Left colon (tissue), 2 donors: ENCODE measurements at regions not wholly inside any gene's neighbourhood (a gene's known extent, or its start where the extent isn't known, plus 50 kb on each side); places are given as distances from the start of the nearest gene placed in this dataset.

ENCODE experiments used
- ATAC-seq: fragments of 200-7000 bp; cut with Tn5 transposase; one replicate; pipeline ENCODE4 v1.9.1; 2020; ENCODE audit warnings: mild to moderate bottlenecking, moderate library complexity
- DNase-seq, 2 donors: peaks; one replicate each; pipeline ENCODE4 v3.0.0-alpha.2; 2020
- intact Hi-C, 2 donors: fragments of 100-400 bp; cut with DNase I in 1 of 2; cut with micrococcal nuclease in 1 of 2; formaldehyde crosslinking; loops; one replicate each; pipeline versions ENCODE4 v1.11.2 to v1.14.0; 2022; cut with DNase I, micrococcal nuclease
- donor health status: DM: no; HTN: no; CAD: no.
- donor health status: DM: yes; HTN: yes; CAD: no.

DNA sequence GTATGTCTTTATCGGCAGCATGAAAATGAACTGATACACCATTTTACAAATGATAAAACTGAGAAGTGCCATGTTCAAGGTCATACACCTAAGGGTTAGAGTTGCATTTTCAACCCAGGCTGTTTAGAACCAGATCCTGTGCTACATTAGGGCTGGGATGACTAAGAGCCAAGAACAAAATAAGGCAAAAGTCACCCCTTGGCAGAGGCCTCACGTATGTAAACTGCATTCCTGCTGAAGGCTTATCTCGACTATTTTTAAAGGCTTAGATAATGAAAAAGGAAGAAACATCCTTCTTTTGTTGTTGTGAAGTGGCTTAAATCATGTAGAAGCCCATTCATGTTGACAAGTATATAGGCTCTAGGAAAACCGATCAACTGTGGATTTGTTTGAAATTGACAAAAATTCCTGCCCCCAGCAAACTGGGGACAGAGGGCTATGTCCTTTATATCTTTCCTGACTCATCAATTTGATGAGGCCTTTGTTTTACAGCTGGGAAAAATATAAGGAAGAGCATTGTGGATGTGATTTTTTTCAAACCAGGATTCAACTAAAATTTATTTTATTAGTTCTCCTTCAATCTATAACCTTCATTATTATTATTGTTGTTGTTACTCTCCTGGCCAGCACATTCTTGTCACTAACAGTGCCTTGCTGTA lies 196.5 kb downstream of the SNX18 start:
- no peak for ATAC-seq
- intact Hi-C loops: no loop called here

DNA sequence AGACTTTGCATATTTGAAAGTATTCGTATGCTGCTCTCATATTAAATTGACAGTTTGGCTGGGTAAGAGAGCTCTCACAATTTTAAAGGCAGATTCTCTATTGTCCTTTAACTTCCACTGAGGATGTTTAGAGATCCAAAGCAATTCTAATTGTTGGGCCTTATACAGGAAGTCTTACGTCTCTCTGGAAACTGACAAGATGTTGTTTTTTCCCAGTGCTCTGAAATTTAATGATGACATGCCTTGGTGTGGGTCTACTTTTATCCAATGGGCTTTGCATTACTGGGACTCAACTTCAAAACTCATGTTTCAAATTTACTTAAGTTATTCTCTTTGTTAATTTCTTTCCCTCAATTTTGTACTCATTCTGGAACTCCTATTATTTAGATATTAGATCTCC lies 191.5 kb downstream of the SNX18 start:
- no peak for DNase-seq
- no peak for ATAC-seq
- intact Hi-C loops: no loop called here

More for the DNA sequence above, 196.5 kb downstream of the SNX18 start:
- DNase-seq: no peak

DNA sequence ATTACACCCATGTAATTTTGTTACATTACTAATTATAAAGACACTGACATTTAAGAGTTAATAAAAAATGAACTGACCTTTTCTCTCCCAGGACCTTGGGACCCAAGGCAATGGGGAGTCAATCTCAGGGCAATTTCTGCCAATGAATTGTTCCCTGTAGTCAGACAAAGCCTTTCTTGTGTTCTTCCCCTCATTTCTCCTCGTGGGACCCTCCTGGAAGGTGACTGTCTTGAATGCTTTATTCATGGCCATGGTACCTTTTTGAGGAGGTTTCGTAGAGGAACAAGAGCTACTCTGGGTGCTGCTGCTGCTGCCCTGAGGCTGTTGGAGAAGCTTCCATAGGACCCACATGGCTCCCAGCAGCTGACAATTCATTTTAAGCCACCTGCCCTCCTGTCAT lies 190.3 kb downstream of the SNX18 start:
- intact Hi-C loops: no loop called here
- no peak for DNase-seq
- ATAC-seq: no peak

DNA sequence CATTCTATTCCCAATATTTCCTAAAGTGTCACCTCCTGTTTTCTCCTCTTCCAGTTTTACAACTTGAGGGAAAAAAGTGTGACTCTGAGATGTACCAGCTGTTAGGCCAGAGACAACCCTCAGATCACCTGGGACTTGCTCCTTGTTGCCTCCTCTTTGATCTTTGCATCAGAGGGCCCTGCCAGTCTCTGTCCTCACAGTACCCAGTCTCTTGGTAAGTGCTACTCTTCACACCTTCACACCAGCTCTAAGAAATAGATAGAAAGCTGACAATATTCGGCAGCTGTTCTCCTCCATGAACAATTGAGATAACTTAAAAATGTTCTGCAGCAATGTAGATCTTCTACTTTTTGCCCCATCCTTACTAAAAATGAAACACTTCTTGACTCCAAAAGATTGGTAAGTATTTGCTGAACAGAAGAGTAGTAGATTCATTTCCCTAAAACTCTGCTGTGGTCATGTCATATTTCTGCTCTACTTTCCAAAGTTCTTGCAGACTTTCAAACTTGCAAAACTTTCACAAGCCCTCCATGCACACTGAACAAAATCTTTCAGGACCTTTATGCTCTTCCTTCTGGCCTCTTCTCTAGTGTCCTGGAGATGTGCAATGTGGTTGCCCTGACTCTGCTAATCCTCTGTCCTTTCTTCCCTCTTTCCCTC lies 188.6 kb downstream of the SNX18 start:
- no peak for ATAC-seq
- DNase-seq: no peak
- intact Hi-C loops: no loop called here

DNA sequence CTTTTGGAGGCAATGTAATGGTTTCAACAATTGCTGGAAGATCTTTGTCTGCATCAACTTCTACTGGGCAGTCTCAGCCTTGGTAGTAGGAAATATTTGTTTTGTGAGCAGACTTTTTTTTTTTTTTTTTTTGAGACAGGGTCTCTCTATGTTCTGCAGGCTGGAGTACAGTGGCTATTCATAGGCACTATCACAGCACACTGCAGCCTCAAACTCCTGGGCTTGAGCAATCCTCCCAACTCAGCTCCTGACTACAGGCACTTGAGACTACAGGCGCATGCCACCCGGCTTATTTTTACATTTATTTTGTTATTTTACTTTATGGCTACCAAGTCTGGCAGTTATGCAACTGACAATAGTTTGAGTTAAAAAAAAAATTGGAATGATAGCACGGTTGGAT lies 187.3 kb downstream of the SNX18 start:
- intact Hi-C loops: no loop called here
- ATAC-seq: no peak
- DNase-seq: no peak

DNA sequence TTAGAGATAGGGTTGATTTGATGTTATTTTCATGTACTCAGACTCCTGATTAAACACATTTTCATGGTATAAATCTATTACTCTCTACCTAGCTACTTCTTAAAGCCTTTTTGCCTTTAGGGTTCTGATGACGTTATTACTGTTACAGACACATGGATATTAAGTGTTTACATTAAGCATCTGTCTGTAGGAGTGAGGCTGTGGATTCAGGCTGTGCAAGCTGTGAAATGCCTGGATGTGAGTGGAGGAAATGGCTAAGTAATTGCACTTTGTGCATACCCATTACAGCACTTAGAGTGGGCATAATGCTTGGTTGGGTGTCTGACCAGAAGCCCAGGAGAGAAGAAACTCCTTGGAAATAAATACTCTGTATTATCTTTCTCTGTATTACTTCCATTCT lies 186.8 kb downstream of the SNX18 start:
- DNase-seq (no peak), ATAC-seq (no peak)
- intact Hi-C loops: no loop called here

DNA sequence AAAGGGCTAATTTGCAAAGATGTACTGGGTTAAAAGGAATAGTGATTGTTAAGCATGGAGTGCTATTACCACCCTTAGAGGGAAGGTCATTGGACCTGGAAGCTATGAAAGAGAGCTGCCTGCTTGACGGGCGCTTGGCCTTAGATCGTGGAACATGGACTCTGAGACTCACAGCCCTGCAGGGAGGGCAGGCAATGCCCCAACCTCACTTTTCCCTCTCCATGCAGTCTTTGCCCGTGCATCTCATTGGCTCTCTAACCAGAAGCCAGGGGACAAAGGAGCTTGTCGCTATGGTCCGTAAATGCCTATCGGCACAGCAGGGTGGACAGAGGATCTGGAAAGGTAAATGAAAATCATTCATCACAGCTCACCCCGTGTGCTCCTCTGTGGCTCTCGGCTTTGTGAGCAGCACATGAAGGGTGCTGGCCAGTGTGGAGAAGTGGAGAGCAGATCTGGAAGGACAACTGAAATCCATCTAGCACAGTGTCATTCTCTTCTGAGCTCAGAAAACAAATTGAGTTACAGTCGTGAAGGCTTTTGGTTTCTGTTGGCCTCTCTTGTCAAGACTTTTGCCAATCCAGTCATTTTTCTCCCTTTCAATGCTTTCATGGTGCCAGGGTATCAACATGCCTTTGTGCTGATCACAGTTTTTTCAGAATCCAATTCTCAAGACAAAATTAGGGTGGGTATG lies 186.2 kb downstream of the SNX18 start:
- no peak for DNase-seq
- no peak for ATAC-seq
- intact Hi-C loops: no loop called here

DNA sequence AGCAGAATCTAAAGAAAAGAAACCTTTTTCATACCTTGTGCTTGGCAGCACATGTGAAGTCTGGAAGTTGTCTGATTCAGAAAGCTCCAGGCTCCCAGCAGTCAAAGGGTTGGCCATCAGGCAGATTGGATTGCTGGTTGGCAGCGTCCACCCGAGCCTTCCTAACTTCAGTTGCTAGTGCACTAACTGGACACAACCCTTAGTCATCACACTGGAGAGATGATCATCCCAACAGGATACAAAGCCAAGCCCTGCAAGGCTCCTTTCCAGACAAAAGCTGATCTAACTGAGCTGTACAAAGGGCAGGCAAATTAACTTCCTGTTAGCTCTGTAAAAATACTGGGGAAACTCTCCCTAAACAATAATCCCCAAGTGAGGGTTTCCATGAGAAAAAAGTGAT lies 185.6 kb downstream of the SNX18 start:
- DNase-seq (no peak), ATAC-seq (no peak)
- intact Hi-C loops: no loop called here

DNA sequence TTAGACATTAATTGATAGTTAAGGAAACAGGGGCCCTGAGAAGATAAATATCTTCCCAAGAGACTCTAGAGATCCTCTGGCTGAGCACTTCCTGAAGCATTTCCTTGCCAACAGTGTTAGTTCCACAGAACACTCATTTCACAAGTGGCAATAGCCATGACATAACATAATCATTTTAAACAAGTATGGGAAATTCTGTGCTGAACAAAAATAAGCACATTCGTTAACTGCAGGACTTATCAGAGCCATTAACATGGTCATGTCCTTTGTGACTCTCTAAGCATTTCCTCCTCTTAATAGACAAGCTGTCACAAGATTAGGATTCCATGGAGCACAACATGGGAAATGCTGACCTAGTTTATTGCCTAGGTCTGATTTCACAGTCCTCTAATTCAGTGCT lies 184.9 kb downstream of the SNX18 start:
- no peak for DNase-seq
- intact Hi-C loops: no loop called here
- no peak for ATAC-seq

DNA sequence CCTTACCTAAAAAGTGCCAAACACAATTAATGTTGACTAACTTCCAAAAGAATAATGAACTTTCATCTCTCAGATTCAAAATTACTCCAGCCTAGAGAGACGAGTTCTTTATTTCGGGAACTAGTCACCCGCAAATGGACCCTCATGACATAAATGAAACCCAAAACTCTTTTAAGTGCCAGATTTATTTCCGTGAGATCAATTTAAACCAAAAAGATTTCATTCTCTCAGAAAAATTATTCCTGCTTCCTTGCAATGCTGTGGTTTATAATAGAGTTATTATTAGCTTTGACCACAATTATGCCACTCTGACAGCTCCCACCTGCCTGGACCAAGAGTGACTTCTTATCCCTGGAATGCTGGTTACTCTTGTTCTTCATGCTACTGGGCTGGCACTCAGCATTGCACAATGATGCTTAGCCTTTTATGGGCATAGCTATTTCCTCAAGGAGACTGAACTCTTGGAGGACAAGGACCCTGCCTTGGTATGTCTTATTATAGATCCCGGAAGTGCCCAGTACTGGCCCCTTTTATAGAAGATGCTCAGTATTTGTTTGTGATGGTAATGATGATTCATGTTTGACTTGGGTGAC lies 183.5 kb downstream of the SNX18 start:
- ATAC-seq: no peak
- DNase-seq: no peak
- intact Hi-C loops: no loop called here

DNA sequence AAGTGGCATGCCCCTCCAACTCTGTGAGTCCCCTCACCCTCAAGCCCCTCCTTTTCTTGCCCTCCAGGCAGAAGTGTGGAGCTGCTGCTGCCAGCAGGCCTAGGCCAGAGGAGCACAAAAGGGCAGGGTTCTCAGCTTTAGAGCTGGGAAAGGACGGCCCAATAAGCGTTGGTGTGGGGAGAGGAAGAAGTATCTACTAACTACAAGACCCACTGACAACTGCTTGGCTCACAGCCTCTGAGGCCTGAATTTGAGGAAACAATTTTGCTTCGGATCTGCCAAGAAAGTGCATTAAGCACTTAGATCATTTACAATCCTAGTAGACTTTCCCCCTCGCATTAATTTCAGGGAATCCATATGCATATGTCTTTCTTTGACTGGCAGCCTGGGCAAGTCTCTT lies 179.4 kb downstream of the SNX18 start:
- intact Hi-C loops: no loop called here
- DNase-seq (no peak), ATAC-seq (no peak)

DNA sequence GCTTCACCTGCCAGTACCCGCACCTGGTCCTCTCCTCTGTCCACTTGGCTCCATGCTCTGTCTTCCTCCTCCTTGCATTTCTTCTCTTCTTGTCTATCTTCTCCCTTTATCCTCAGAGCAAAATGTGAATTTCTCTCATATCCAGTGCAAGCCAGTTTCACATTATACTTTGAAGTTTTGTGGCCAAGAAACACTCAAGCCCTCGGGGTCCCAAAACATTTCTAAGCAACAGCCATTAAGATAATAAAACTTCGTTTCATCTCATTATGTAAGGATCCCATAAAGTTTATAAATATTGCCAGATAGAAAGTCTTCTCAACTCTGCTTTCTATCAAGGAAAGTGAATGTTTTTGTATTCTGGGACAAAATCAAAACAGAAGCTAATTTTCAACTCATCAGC lies 178.8 kb downstream of the SNX18 start:
- intact Hi-C loops: no loop called here
- no peak for ATAC-seq
- no peak for DNase-seq

DNA sequence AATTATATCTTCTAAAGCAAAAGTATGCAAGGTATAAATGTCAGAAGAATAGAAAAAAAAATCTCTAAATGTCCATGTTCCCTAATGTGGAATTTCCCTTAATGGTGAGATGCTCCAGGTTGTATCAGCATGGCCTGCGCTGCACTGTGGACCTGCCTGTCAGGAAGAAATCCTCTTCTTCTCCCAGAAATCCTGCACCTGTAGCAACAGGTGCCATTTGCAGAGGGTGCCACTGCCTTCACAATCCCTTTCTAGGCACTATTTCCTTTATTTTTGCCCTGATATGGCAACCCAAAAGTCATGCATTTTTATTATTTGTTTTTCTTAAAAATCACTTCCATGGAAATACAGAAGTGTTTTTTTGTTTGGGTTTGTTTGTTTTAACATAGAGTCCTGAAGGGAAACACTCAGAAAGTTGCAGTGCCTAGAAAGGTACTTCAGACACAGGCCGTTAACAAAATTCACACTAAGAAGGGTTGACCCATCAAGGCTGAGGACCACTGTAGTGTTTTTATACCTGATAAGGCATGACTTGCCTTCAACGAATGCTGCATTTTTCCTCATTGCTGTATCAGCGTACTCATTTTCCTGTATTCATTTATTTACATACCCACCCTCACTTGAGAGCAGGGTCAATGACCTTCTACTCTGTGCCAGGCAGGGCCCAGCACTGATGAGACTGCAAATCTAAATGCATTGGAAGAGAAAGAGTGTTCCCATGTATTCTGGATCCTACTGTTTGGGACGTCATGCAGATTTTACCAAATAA lies 177.8 kb downstream of the SNX18 start:
- ATAC-seq (no peak), DNase-seq (no peak)
- intact Hi-C loops: no loop called here

DNA sequence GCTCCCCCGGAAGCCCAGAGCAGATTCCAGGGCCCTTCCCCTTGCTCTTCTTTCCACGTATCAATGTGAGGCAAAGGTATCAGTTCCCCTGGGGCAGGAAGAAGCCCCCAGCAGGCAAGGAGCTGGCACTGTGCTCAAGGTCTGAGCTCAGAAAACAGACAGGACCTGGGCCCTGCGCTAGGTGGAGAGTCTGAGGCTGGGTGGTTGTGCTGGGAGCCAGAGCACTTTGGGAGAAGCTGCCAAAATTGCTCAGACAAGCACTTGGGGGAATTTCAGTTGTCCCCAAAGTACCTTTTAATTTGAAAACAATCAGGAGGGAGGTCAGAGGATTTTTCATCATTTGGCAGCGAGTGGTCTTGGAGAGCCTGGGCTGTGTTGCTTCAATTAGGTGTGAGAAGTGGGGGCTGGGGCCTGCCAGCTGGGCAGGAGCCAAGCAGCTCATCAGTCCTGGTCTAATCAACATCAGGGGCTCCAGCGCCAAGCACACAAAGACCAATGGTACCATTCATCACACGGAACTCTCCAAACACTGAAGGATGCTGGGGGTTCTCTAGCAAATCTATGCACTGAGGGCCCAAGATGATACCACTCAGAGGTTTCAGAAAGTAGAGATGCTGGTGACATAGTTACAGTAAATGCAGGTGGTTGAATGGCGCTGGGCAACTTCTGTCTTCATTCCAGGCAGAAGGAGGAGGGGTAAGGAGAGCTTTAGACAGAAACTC lies 176.5 kb downstream of the SNX18 start:
- intact Hi-C loops: no loop called here
- no peak for DNase-seq
- no peak for ATAC-seq

DNA sequence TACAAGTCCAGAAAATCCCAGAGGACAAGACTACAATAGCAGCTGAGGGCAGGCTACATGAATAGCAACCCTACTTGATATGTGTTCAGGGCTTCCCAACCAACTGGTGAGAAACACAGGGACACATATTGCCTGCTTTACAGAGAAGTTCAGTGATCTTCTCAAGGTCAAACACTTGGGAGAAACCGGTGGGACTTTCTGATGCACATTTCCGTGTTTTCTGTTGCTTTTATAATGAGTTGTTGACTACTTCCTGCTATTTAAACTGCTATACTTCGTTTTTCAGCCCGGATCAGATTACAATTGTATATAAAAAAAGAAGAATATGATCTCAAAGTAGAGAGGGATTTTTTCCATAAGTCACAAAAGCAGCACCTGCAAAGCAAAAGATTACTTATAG lies 175.1 kb downstream of the SNX18 start:
- ATAC-seq (no peak), DNase-seq (no peak)
- intact Hi-C loops: no loop called here

DNA sequence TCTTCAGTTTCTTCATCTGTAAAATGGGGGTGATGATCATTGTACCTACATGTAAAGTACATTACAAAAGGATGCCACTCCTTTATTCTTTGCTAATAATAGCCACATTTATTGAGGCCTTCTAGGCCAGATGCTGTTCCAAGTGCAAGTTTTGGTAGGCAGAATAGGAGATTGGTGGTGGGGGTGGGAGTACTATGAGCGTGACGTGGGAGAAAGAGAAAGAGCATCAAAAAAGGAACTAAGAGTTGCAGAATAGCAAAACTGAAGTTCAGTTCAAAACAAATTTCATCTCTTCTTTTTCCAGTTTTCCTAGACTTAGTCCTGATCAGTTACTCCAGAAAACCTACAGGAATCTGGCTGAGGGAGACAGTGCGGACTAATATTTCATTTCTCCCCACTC lies 174.1 kb downstream of the SNX18 start:
- intact Hi-C loops: no loop called here
- no peak for ATAC-seq
- DNase-seq: no peak

DNA sequence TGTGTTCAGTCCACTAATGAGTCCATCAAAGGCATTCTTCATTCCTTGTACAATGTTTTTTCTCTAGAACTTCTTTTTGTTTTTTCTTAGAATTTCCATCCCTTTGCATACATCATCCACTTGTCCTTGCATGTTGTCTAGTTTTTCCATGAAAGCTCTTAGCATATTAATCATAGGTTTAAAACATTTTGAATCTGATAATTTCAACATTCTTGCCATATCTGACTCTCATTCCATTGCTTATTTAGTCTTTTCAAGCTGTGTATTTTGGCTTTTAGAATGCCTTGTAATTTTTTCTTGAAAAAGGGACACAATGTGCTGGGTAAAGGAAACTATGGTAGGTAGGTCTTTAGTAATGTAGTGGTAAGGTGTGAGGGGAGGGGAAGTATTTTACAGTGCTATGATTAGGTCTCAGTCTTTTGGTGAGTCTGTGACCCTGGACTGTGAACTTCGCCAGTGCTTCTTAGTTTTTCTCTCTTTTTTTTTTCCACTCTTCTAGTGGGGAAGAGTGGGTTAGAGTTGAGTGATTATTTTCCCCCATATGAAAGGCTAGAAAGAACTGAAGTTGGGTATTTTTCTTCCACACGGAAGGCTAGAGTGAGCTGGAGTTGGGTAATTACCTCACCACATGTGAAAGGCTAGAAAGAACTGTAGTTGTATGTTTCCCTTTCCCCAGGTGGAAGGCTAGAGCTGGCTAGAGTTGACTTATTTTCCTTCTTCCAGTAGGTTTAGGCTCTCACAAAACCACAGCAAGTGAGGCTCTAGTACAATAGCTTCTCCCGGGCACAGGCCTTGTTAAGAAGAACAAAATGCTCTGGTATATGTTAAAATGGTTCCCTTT lies 172.1 kb downstream of the SNX18 start:
- ATAC-seq (no peak), DNase-seq (no peak)
- intact Hi-C loops: no loop called here

DNA sequence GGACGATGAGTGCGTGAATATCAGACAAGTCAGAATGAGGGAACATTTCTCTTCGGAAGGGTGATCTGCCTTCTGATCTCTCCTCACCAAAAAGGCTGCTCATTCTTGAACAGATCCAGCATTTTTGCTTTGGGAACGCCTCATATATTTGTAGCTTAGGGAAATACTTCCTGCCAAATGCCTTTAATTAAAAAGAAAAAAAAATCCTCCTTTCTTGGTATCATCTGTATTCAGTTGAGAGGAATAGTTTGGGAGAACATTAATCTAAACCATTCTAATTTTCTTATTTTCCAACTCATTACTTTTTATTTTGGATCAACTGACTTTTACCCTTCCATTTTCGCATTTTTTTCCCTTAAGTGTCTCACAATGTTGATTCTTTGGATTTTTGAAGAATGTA lies 163.4 kb downstream of the SNX18 start:
- intact Hi-C loops: no loop called here
- no peak for DNase-seq
- ATAC-seq: no peak
